Activated T-cell treated with anti-CD3 and anti-CD28 coated beads, Interleukin-2, amount 50 U/mL, for 72 hours (primary cell): ENCODE measurements at regions not wholly inside any gene's neighbourhood (a gene's known extent, or its start where the extent isn't known, plus 50 kb on each side); places are given as distances from the start of the nearest gene placed in this dataset.

Source experiments
- ATAC-seq, 2 donors: fragments of 150-1000 bp; cut with Tn5 transposase; replicated peaks in 1 of 2; 2 replicates each; pipeline ENCODE4 v1.10.0; 2021; ENCODE audit warnings: moderate library complexity in 2 of 2, mild to moderate bottlenecking in 1 of 2
- DNase-seq, 2 donors: peaks; one replicate each; pipeline ENCODE4 v3.0.0; 2021 to 2022; ENCODE audit warnings: mixed read lengths in 1 of 2
- H3K27ac Mint-ChIP-seq: one replicate; pipeline ENCODE4 v1.8.0; 2022; ENCODE audit warnings: mild to moderate bottlenecking, moderate library complexity, mixed read lengths
- H3K27me3 Mint-ChIP-seq: one replicate; pipeline ENCODE4 v1.8.0; 2022; ENCODE audit warnings: low read depth, mixed read lengths
- H3K36me3 Mint-ChIP-seq, 2 donors: one replicate each; pipeline ENCODE4 v1.8.0; 2022; ENCODE audit warnings: mixed read lengths in 2 of 2, mild to moderate bottlenecking in 1 of 2; ENCODE audit not compliant: insufficient read depth in 2 of 2
- H3K4me1 Mint-ChIP-seq: one replicate; pipeline ENCODE4 v1.8.0; 2022; ENCODE audit warnings: low read depth, mixed read lengths
- H3K4me3 Mint-ChIP-seq, 2 donors: one replicate each; pipeline ENCODE4 v1.8.0; 2022; ENCODE audit warnings: mild to moderate bottlenecking in 2 of 2, mixed read lengths in 2 of 2, moderate library complexity in 2 of 2
- H3K9me3 Mint-ChIP-seq, 2 donors: one replicate each; pipeline ENCODE4 v1.8.0; 2022; ENCODE audit warnings: mixed read lengths in 2 of 2

DNA sequence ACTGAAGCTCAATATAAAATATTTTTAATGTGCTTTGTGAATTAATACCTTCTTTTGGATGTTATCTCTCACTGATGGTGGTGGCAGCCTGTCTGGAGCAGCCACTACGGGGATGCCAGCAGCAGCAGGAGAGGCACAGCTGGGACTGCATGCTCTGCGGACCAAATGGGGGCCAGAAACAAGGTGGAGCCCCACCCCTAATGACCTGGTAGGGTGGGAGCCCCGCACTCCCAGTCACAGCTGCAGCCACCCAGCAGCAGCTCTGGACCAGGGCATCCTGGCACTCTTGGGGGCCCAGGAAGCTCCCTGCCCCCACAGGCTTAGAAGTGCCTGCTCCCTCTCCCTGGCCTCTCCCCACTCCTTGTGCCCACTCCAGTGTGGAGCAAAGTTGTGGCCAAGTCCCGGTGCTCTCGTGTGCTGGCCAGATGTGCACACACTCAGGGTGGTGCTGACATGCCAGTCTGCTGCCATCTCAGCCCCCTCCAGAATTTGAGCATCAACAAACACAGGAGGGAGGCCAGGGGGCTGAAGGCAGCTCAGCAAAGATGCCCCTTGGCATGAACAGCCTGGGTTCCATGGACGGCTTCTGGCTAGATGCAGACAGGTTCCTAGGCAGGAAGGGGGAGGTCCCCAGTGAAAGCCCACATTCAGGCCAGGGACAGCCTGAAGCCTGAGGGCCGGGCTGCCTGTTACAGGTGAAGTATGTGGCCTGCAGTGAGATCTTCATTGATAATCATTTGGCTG lies 696.7 kb upstream of the SLITRK5 start:
- H3K4me3 Mint-ChIP-seq: no peak overlapping the region
- no peak for DNase-seq
- no peak for ATAC-seq
- H3K4me1 Mint-ChIP-seq: no peaks in the 10 kb centered on the region
- H3K27me3 Mint-ChIP-seq: no peaks in the 10 kb centered on the region
- peaks cover 0 to 4% of the 10 kb centered on the region in 2 donors for H3K9me3 Mint-ChIP-seq
- H3K36me3 Mint-ChIP-seq: no peaks in the 10 kb centered on the region
- no peak overlapping the region for H3K27ac Mint-ChIP-seq

DNA sequence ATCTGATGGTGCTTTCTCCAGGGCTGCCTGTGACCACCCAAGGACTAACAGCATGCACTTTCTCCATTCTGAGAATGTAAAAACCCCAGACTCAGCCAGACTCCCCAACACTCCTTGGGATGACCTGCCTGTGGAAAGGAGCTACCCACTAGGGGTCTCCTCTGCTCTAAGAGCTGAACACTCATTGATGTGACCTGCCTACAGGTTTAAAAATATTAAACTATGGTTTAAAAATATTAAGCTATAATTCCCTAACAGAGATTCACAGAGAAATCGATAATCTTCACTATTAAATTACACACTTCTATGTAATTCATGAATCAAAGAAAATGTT lies 696.2 kb upstream of the SLITRK5 start:
- Mint-ChIP-seq H3K9me3 (peaks cover 1 to 6% of the 10 kb centered on the region in 2 donors), H3K4me1 (no peaks in the 10 kb centered on the region), H3K4me3 (no peak overlapping the region), H3K27ac (no peak overlapping the region), H3K27me3 (no peaks in the 10 kb centered on the region), H3K36me3 (no peaks in the 10 kb centered on the region)
- ATAC-seq: no peak
- no peak for DNase-seq

DNA sequence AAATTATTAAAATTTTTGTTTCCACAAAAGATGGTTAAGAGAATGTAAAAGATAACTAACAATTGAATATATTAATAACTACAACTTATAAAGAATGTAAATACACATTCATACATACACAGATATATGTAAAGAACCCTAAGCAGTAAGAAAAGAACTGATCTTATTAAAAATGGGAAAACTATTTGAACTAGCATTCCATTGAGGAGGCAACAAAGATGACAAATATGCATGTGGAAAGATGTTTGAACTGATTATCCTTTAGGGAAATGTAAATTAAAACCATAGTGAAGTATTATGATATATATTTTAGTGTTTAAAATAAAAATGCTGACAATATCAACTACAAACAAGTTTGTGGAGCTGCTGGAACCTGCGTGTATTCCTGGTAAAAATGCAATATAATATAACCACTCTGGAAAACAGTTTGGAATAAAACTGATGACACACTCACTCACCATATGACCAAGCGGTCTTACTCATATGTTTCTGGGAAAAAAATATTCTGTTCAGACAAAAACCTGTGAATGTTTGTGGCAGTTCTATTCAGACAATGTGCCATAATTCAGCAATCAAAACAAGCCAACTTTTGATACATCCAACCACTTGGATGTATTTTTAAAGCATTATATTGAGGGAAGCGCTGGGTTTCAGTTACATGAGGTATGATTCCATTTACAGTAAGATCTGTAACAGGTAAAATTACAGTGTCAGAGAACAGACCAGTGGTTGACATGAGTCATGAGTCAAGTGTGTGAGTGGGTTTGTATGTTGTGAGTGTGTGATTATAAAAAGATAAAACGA lies 694.4 kb upstream of the SLITRK5 start:
- DNase-seq (no peak), ATAC-seq (no peak)
- Mint-ChIP-seq H3K9me3 (peaks cover 1 to 6% of the 10 kb centered on the region in 2 donors), H3K36me3 (no peaks in the 10 kb centered on the region), H3K4me3 (no peak overlapping the region), H3K27me3 (no peaks in the 10 kb centered on the region), H3K27ac (no peak overlapping the region), H3K4me1 (no peaks in the 10 kb centered on the region)

DNA sequence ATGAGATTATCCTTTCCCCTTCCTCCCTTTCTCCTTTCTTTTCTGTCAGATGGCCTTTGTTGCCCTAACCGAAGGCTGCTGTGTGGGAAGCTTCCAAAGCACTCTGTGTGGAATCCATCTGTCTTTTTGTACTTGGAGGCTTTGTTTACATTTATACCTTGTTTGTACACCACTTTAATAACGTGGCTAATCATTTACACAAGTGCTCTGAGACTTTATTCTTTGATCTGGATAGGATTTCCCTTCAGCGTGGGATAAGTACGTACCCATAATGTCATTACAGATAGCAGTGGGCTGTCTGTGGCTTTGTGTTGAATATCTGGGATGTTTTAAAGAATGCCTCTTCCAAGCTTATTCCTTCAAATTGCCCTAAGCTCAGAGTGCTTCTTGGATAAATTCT lies 684.7 kb upstream of the SLITRK5 start:
- no peaks in the 10 kb centered on the region for H3K36me3 Mint-ChIP-seq
- no peak for ATAC-seq
- DNase-seq: no peak
- H3K27me3 Mint-ChIP-seq: no peaks in the 10 kb centered on the region
- peaks cover 2 to 4% of the 10 kb centered on the region in 2 donors for H3K9me3 Mint-ChIP-seq
- H3K4me3 Mint-ChIP-seq: no peak overlapping the region
- no peak overlapping the region for H3K27ac Mint-ChIP-seq
- H3K4me1 Mint-ChIP-seq: no peaks in the 10 kb centered on the region

- ATAC-seq (no peak), DNase-seq (no peak)
- H3K36me3 Mint-ChIP-seq: peaks cover 0 to 1% of the 10 kb centered on the region in 2 donors
- no peaks in the 10 kb centered on the region for H3K4me1 Mint-ChIP-seq
- no peaks in the 10 kb centered on the region for H3K27me3 Mint-ChIP-seq
- H3K27ac Mint-ChIP-seq: no peak overlapping the region
- H3K4me3 Mint-ChIP-seq: no peak overlapping the region
- peaks cover 3 to 9% of the 10 kb centered on the region in 2 donors for H3K9me3 Mint-ChIP-seq
Measured at GRCh38 chr13:86992251-86992650, 678.9 kb upstream of the SLITRK5 start.

- H3K36me3 Mint-ChIP-seq: no peaks in the 10 kb centered on the region
- H3K27ac Mint-ChIP-seq: no peak overlapping the region
- H3K4me3 Mint-ChIP-seq: no peak overlapping the region
- ATAC-seq (no peak), DNase-seq (no peak)
- no peaks in the 10 kb centered on the region for H3K4me1 Mint-ChIP-seq
- H3K27me3 Mint-ChIP-seq: no peaks in the 10 kb centered on the region
- H3K9me3 Mint-ChIP-seq: peaks cover 13 to 16% of the 10 kb centered on the region in 2 donors
Measured at GRCh38 chr13:87003265-87003664, 667.9 kb upstream of the SLITRK5 start.

GRCh38 chr13:87005511-87005910 lies 665.7 kb upstream of the SLITRK5 start:
- Mint-ChIP-seq H3K4me3 (no peak overlapping the region), H3K9me3 (peaks cover 9 to 14% of the 10 kb centered on the region in 2 donors), H3K36me3 (no peaks in the 10 kb centered on the region), H3K27me3 (no peaks in the 10 kb centered on the region), H3K4me1 (no peaks in the 10 kb centered on the region), H3K27ac (no peak overlapping the region)
- no peak for DNase-seq
- no peak for ATAC-seq

DNA sequence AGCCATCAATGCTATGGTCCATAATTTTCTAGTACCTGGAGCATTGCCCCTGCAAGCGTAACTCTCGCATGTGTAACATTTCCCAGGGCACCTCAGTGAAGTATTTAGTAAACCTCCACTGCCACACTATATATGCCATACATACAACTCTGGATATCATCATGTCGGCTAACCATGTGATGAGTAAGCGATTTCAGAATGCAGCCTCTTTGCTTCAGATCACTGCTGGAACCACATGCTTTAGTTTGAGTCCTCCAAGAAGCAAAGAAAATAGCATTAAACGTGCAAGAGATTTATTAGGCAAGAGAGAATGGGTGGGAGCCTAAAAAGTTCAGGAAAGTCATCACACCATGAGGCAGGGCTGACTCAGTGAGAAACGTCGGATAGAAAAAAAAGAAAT lies 635.6 kb upstream of the SLITRK5 start:
- Mint-ChIP-seq H3K36me3 (no peaks in the 10 kb centered on the region), H3K27me3 (no peaks in the 10 kb centered on the region), H3K9me3 (peaks cover 2 to 8% of the 10 kb centered on the region in 2 donors), H3K27ac (no peak overlapping the region), H3K4me3 (no peak overlapping the region), H3K4me1 (no peaks in the 10 kb centered on the region)
- DNase-seq (no peak), ATAC-seq (no peak)

- DNase-seq: no peak
- H3K27me3 Mint-ChIP-seq: no peaks in the 10 kb centered on the region
- H3K27ac Mint-ChIP-seq: no peak overlapping the region
- H3K9me3 Mint-ChIP-seq: peaks cover 8 to 13% of the 10 kb centered on the region in 2 donors
- no peaks in the 10 kb centered on the region for H3K4me1 Mint-ChIP-seq
- ATAC-seq: no peak
- no peaks in the 10 kb centered on the region for H3K36me3 Mint-ChIP-seq
- no peak overlapping the region for H3K4me3 Mint-ChIP-seq
Measured at GRCh38 chr13:87042946-87043345, 628.2 kb upstream of the SLITRK5 start.

DNA sequence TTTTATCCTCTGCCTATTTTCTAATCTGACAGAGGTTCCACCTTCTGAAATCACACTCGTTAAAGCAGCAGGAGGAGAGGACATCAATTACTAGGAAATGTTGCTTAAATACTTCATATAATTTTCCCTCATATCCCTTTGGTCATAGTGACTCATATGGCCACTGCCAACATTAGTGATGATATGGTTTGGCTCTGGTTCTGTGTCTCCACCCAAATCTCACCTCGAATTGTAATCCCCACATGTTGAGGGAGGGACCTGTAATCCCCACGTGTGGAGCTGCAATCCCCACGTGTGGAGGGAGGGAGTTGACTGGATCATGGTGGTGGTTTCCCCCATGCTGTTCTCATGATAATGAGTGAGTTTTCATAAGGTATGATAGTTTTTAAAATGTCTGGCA lies 618.4 kb upstream of the SLITRK5 start:
- H3K9me3 Mint-ChIP-seq: peaks cover 5 to 8% of the 10 kb centered on the region in 2 donors
- H3K4me3 Mint-ChIP-seq: no peak overlapping the region
- H3K27ac Mint-ChIP-seq: no peak overlapping the region
- ATAC-seq: no peak
- peaks cover 0 to 2% of the 10 kb centered on the region in 2 donors for H3K36me3 Mint-ChIP-seq
- no peaks in the 10 kb centered on the region for H3K4me1 Mint-ChIP-seq
- DNase-seq: no peak
- H3K27me3 Mint-ChIP-seq: no peaks in the 10 kb centered on the region

DNA sequence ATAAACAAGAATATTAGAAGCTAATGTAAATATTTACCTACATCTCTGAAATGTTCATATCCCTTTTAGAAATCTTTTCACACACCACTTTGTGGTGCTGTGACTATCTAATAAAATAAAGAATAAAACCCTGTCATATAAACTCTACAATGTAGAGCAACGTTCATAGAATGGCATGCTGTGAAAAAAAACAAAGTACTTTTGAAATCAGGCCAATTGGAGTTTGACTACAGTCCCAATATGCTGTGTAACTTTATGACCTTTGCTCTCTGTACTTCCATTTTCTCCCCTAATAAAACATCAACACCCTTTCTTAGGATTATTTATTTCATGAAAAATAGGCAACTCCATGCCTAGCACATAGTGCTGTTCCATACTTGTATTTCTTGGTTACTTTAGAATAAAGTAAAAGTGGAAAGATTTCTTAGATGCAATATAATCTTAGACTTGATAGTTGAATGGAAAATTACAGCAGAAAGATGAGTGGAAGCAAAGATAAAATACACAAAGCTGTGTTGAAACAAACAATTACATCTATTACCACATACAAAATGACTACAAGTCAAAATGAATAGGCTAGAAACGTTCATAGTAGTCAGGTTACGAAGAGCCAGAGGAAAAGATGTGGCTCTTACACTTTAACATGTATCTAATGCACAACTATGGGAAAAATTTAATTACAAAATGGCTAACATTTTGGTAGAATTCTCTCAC lies 613.2 kb upstream of the SLITRK5 start:
- Mint-ChIP-seq H3K36me3 (no peaks in the 10 kb centered on the region), H3K27me3 (no peaks in the 10 kb centered on the region), H3K4me3 (no peak overlapping the region), H3K9me3 (peaks cover 3 to 4% of the 10 kb centered on the region in 2 donors), H3K4me1 (no peaks in the 10 kb centered on the region), H3K27ac (no peak overlapping the region)
- ATAC-seq (no peak), DNase-seq (no peak)

DNA sequence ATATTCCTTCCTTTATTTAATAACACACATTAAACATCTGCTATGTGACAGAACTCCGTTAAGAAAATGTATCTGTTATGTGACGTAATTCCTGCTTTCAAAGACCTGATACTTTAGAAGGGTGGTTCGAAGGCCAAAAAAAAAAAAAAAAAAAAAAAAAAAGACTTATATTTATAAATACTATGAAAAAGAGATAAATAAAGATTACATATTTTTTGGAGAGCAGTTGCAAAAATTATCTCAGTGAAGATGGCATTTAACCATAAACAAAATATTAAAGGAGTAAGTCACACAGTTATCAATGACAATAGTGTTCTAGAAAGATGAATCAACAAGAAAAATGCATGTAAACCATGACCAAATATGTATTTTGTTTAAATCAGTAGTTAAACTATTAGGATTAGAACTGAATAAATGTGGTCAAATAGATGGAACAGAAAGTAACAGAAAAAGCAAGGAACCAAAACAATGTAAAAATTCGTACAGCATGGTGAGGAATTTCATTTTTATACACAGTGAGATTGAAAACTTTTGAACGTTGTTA lies 612.3 kb upstream of the SLITRK5 start:
- DNase-seq (no peak), ATAC-seq (no peak)
- H3K36me3 Mint-ChIP-seq: no peaks in the 10 kb centered on the region
- no peak overlapping the region for H3K27ac Mint-ChIP-seq
- H3K4me3 Mint-ChIP-seq: no peak overlapping the region
- H3K4me1 Mint-ChIP-seq: no peaks in the 10 kb centered on the region
- H3K9me3 Mint-ChIP-seq: no peaks in the 10 kb centered on the region
- no peaks in the 10 kb centered on the region for H3K27me3 Mint-ChIP-seq
